ENCODE measurements at regions not wholly inside any gene's neighbourhood (a gene's known extent, or its start where the extent isn't known, plus 50 kb on each side); places are given as distances from the start of the nearest gene placed in this dataset.

DNA sequence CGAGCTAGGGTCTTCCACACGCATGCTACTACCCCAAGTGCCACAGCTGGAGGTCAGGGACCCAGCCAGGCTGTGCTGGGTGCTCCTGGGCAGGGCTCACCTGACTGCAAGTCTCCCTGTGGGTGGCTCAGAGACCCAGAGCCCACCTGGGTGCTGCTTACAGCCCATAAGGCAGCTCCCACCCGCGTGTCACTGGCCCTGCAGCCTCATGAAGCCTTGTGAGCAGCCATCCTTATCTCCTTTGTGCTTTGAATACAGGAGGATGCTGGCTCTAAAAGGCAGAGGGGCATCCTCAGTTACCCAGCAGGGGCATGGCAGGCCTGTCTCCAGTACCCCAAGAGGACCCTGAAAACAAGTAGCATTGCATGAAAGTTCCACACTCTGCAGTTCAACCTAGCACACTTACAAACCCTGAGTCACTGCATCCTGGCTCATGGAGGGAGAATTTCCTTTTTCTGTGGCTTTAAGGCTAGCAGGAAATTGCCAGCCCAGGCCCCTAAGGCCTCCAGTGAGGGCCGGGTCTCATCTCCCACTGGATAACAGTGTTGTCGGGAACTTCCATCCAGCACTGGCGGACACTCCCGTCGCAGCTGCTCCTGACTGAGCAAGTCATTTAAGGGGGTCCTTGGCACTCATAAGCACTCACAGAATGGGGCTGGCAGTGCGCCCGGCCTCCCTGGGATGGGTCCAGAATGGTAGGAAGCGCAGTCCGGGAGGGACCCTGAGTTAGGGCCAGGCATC is 137.1 kb downstream of the RPIA start:
- no peak overlapping the region for H3K9ac ChIP-seq (ENCODE audit: low read length)
- no peak overlapping the region for H3K4me2 ChIP-seq (ENCODE audit: low read length)
- H3K9me3 ChIP-seq (ENCODE audit: control insufficient read depth in 1 of 2, insufficient read depth in 1 of 2, low read depth in 1 of 2, low read length in 2 of 2) = no peaks in the 10 kb centered on the region
- ChIA-PET POLR2A (no interaction called here), RAD21 (ENCODE audit: low non-redundant PET in 1 of 2, low total read pairs in 2 of 2, uncharacterized antibody in 2 of 2, unreplicated experiment in 2 of 2) (no interaction called here), CTCF (no interaction called here)
- H3K36me3 ChIP-seq (ENCODE audit: control insufficient read depth in 1 of 2, insufficient read depth in 2 of 2, low read length in 2 of 2) = no peaks in the 10 kb centered on the region
- no peaks in the 10 kb centered on the region for H3K9me2 ChIP-seq (ENCODE audit: insufficient read depth)
- no peak overlapping the region for H2AFZ ChIP-seq (ENCODE audit: low read depth, low read length, poor library complexity, severe bottlenecking)
- TF ChIP-seq YY1 (IDR thresholded peaks at IDR 0.05; ENCODE audit: extremely low read depth, insufficient replicate concordance, low read depth, low read length) (no peak), ELF1 (IDR thresholded peaks at IDR 0.05; ENCODE audit: borderline replicate concordance, low read depth) (no peak), CBX3 (IDR thresholded peaks at IDR 0.05; ENCODE audit: low read depth) (no peak), SP1 (IDR thresholded peaks at IDR 0.05; ENCODE audit: low read depth) (no peak), ZFX (IDR thresholded peaks at IDR 0.05) (no peak), TCF7L2 (IDR thresholded peaks at IDR 0.05; ENCODE audit: borderline replicate concordance, extremely low read depth, insufficient read depth, insufficient read length) (no peak), POLR2AphosphoS5 (IDR thresholded peaks at IDR 0.05; ENCODE audit: low read depth, low read length) (no peak), POLR2A (IDR thresholded peaks at IDR 0.05; ENCODE audit: borderline replicate concordance, extremely low read depth, insufficient read depth, insufficient read length) (no peak)
- TF ChIP-seq, protein P1, sequence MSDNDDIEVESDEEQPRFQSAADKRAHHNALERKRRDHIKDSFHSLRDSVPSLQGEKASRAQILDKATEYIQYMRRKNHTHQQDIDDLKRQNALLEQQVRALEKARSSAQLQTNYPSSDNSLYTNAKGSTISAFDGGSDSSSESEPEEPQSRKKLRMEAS (IDR thresholded peaks at IDR 0.05) = no peak
- TF ChIP-seq, protein P2, sequence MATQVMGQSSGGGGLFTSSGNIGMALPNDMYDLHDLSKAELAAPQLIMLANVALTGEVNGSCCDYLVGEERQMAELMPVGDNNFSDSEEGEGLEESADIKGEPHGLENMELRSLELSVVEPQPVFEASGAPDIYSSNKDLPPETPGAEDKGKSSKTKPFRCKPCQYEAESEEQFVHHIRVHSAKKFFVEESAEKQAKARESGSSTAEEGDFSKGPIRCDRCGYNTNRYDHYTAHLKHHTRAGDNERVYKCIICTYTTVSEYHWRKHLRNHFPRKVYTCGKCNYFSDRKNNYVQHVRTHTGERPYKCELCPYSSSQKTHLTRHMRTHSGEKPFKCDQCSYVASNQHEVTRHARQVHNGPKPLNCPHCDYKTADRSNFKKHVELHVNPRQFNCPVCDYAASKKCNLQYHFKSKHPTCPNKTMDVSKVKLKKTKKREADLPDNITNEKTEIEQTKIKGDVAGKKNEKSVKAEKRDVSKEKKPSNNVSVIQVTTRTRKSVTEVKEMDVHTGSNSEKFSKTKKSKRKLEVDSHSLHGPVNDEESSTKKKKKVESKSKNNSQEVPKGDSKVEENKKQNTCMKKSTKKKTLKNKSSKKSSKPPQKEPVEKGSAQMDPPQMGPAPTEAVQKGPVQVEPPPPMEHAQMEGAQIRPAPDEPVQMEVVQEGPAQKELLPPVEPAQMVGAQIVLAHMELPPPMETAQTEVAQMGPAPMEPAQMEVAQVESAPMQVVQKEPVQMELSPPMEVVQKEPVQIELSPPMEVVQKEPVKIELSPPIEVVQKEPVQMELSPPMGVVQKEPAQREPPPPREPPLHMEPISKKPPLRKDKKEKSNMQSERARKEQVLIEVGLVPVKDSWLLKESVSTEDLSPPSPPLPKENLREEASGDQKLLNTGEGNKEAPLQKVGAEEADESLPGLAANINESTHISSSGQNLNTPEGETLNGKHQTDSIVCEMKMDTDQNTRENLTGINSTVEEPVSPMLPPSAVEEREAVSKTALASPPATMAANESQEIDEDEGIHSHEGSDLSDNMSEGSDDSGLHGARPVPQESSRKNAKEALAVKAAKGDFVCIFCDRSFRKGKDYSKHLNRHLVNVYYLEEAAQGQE (IDR thresholded peaks at IDR 0.05; ENCODE audit: low read depth) = no peak
- H3K79me2 ChIP-seq (ENCODE audit: insufficient read depth, low read length) = no peaks in the 10 kb centered on the region
- intact Hi-C loops (cut with micrococcal nuclease) = no loop called here
- BruUV-seq (replicated peaks) = no TSS peak
- no peaks in the 10 kb centered on the region for H3K4me1 ChIP-seq (ENCODE audit: control insufficient read depth in 1 of 2, insufficient read depth in 2 of 2, low read length in 2 of 2)
- no peak overlapping the region for H3K27ac ChIP-seq (ENCODE audit: low read depth, low read length)
- no peak overlapping the region for H3K4me3 ChIP-seq (replicated peaks in 1 of 2; ENCODE audit: low read depth in 1 of 2, low read length in 2 of 2)
- ATAC-seq (no peak), DNase-seq (ENCODE audit: low read depth, low spot score) (no peak)
- peaks cover 18% of the 10 kb centered on the region; the same call in 1 of the 2 replicates for H3K27me3 ChIP-seq (ENCODE audit: insufficient read depth, low read length)
- no peaks in the 10 kb centered on the region for H4K20me1 ChIP-seq (ENCODE audit: insufficient read depth)

All from HCT116 (cell line).